ENCODE measurements at regions not wholly inside any gene's neighbourhood (a gene's known extent, or its start where the extent isn't known, plus 50 kb on each side); places are given as distances from the start of the nearest gene placed in this dataset.

DNA sequence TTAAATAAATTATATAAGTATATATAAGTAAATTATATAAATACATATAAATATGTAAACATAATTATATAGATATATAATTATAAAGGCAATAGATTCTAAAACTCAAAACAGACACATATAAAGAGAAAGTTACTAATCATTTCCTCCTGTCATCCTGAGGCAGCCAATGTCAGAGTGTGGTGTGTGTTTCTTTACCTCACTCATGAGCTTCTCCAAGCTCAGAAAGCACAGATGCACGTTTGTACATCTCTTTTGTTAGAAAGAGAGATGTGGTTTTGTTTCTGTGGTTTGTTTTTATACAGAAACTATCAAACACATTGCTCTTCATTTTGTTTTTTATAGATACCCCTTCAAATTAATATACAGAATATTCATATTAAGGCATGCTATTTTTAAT is 594.8 kb downstream of the USP25 start:
- 15 to 31% methylated on average over 1 of the region's 1 CpG for WGBS, 2 donors
- TF ChIP-seq, protein P1, sequence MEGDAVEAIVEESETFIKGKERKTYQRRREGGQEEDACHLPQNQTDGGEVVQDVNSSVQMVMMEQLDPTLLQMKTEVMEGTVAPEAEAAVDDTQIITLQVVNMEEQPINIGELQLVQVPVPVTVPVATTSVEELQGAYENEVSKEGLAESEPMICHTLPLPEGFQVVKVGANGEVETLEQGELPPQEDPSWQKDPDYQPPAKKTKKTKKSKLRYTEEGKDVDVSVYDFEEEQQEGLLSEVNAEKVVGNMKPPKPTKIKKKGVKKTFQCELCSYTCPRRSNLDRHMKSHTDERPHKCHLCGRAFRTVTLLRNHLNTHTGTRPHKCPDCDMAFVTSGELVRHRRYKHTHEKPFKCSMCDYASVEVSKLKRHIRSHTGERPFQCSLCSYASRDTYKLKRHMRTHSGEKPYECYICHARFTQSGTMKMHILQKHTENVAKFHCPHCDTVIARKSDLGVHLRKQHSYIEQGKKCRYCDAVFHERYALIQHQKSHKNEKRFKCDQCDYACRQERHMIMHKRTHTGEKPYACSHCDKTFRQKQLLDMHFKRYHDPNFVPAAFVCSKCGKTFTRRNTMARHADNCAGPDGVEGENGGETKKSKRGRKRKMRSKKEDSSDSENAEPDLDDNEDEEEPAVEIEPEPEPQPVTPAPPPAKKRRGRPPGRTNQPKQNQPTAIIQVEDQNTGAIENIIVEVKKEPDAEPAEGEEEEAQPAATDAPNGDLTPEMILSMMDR (IDR thresholded peaks at IDR 0.05; ENCODE audit: control extremely low read depth, extremely low read depth), result no peak
- peaks cover 0 to 3% (median 0%) of the 10 kb centered on the region in 5 donors for H3K4me1 ChIP-seq (ENCODE audit: control insufficient read depth in 5 of 5, insufficient read depth in 5 of 5, low read length in 5 of 5)

DNA sequence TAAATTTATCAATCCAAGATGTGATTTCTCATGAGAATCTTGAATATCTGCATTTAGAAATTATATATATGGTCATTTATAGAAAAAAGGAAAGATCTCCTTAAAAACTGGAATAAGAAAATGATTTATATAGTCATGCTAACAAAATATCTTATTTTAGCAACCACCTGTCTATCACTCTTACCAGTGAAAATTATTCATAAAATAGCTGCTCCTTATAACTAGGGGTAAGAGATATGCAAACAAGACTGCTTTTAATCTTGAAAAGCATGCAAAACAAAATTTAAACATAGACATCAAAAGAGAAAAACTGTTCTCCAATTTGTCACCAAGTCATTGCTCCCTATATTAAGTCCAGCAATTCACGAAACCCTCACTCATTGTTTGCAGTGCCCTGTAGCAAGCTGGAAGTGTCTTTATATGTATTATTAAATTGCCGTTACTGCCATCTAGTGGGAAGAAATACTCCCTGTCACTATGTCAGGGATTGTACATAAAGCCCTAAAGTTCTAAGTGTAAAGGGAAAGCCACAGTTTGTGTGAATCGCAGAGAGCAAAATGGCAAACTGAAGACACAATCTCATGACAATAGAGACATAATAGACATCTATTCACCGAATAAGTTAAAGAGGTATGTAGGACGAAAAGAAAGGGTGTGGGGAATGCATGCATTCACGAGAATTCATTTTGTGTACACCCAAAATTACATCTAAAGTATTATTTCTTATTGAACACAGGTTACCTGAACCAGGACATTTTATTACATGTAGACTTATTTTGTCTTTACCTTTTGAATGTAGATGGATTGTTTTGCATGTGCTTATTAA is 600.5 kb downstream of the USP25 start:
- no peak overlapping the region for H3K27ac ChIP-seq (ENCODE audit: low read depth in 1 of 2, low read length in 1 of 2)
- 31 to 45% methylated on average over 6 of the region's 6 CpGs for WGBS, 2 donors
- DNase-seq (peak; percentile 17 to 91 (median 87)), ATAC-seq (ENCODE audit: insufficient read depth, low FRiP score) (no peak)
- TF ChIP-seq, protein P1 (IDR thresholded peaks at IDR 0.05; ENCODE audit: control extremely low read depth, extremely low read depth), result peak; percentile 20
- H3K9ac ChIP-seq (ENCODE audit: insufficient read depth in 1 of 2, low read length in 2 of 2), result no peak overlapping the region
- no peaks in the 10 kb centered on the region for H3K36me3 ChIP-seq (ENCODE audit: control insufficient read depth in 4 of 4, insufficient read depth in 4 of 4, low read length in 4 of 4)
- H3K4me3 ChIP-seq, result no peak overlapping the region
- no peaks in the 10 kb centered on the region for H3K9me3 ChIP-seq (ENCODE audit: control insufficient read depth in 4 of 4, insufficient read depth in 3 of 4, low read length in 3 of 4)
- H3K27me3 ChIP-seq (ENCODE audit: control insufficient read depth in 3 of 3, insufficient read depth in 3 of 3, low read length in 2 of 3), result no peaks in the 10 kb centered on the region
- no peaks in the 10 kb centered on the region for H3K4me1 ChIP-seq (ENCODE audit: control insufficient read depth in 5 of 5, insufficient read depth in 5 of 5, low read length in 5 of 5)

More for the DNA sequence above, 594.8 kb downstream of the USP25 start:
- ATAC-seq (ENCODE audit: insufficient read depth, low FRiP score) (no peak), DNase-seq (no peak)
- Histone ChIP-seq H3K4me3 (no peak overlapping the region), H3K27me3 (ENCODE audit: control insufficient read depth in 3 of 3, insufficient read depth in 3 of 3, low read length in 2 of 3) (no peaks in the 10 kb centered on the region), H3K27ac (ENCODE audit: low read depth in 1 of 2, low read length in 1 of 2) (no peak overlapping the region), H3K36me3 (ENCODE audit: control insufficient read depth in 4 of 4, insufficient read depth in 4 of 4, low read length in 4 of 4) (no peaks in the 10 kb centered on the region), H3K9ac (ENCODE audit: insufficient read depth in 1 of 2, low read length in 2 of 2) (no peak overlapping the region), H3K9me3 (ENCODE audit: control insufficient read depth in 4 of 4, insufficient read depth in 3 of 4, low read length in 3 of 4) (no peaks in the 10 kb centered on the region)

DNA sequence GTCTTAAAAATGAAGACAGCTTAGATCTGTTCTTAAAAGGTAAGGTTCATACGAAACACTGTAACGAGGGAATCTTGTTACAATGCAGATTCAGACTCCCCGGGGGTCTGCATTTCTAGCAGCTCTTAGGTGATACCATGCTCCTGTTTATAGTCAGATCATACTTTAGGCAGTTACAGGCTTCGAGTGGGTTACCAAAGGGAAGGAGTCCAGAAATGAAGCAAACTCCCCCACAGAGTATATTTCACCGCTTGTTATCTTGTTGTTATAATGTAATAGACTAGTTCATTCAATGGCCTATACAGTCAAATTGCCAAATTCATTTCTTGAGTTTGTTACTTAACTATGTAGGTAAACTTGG is 601.1 kb downstream of the USP25 start:
- Histone ChIP-seq H3K9me3 (ENCODE audit: control insufficient read depth in 4 of 4, insufficient read depth in 3 of 4, low read length in 3 of 4) (no peaks in the 10 kb centered on the region), H3K9ac (ENCODE audit: insufficient read depth in 1 of 2, low read length in 2 of 2) (no peak overlapping the region), H3K27ac (ENCODE audit: low read depth in 1 of 2, low read length in 1 of 2) (no peak overlapping the region), H3K4me1 (ENCODE audit: control insufficient read depth in 5 of 5, insufficient read depth in 5 of 5, low read length in 5 of 5) (no peaks in the 10 kb centered on the region), H3K36me3 (ENCODE audit: control insufficient read depth in 4 of 4, insufficient read depth in 4 of 4, low read length in 4 of 4) (no peaks in the 10 kb centered on the region), H3K4me3 (no peak overlapping the region), H3K27me3 (ENCODE audit: control insufficient read depth in 3 of 3, insufficient read depth in 3 of 3, low read length in 2 of 3) (no peaks in the 10 kb centered on the region)
- ATAC-seq (ENCODE audit: insufficient read depth, low FRiP score) (no peak), DNase-seq (no peak)
- 83 to 93% methylated on average over 5 of the region's 5 CpGs for whole genome bisulfite sequencing, 2 donors
- TF ChIP-seq, protein P1 (IDR thresholded peaks at IDR 0.05; ENCODE audit: control extremely low read depth, extremely low read depth), result no peak

Measured in lung (tissue), 11 donors.